ENCODE measurements at regions not wholly inside any gene's neighbourhood (a gene's known extent, or its start where the extent isn't known, plus 50 kb on each side); places are given as distances from the start of the nearest gene placed in this dataset.

GRCh38 chr6:101232961-101233360 is 160.5 kb upstream of the GRIK2 start:
- no peaks in the 10 kb centered on the region for H3K4me1 ChIP-seq (ENCODE audit: control insufficient read depth in 1 of 2, insufficient read depth in 2 of 2, low read length in 2 of 2)
- no TSS peak for BruUV-seq (replicated peaks)
- no peaks in the 10 kb centered on the region for H3K36me3 ChIP-seq (ENCODE audit: control insufficient read depth in 1 of 2, insufficient read depth in 2 of 2, low read length in 2 of 2)
- ChIA-PET CTCF (no interaction called here), RAD21 (ENCODE audit: low non-redundant PET in 1 of 2, low total read pairs in 2 of 2, uncharacterized antibody in 2 of 2, unreplicated experiment in 2 of 2) (no interaction called here), POLR2A (no interaction called here)
- no peaks in the 10 kb centered on the region for H3K9me2 ChIP-seq (ENCODE audit: insufficient read depth)
- H2AFZ ChIP-seq (ENCODE audit: low read depth, low read length, poor library complexity, severe bottlenecking), result no peak overlapping the region
- DNase-seq (ENCODE audit: low read depth, low spot score) (no peak), ATAC-seq (no peak)
- TF ChIP-seq, protein P1, sequence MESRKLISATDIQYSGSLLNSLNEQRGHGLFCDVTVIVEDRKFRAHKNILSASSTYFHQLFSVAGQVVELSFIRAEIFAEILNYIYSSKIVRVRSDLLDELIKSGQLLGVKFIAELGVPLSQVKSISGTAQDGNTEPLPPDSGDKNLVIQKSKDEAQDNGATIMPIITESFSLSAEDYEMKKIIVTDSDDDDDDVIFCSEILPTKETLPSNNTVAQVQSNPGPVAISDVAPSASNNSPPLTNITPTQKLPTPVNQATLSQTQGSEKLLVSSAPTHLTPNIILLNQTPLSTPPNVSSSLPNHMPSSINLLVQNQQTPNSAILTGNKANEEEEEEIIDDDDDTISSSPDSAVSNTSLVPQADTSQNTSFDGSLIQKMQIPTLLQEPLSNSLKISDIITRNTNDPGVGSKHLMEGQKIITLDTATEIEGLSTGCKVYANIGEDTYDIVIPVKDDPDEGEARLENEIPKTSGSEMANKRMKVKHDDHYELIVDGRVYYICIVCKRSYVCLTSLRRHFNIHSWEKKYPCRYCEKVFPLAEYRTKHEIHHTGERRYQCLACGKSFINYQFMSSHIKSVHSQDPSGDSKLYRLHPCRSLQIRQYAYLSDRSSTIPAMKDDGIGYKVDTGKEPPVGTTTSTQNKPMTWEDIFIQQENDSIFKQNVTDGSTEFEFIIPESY (IDR thresholded peaks at IDR 0.05; ENCODE audit: extremely low read depth, insufficient replicate concordance, low read length), result no peak
- TF ChIP-seq POLR2A (IDR thresholded peaks at IDR 0.05; ENCODE audit: borderline replicate concordance, extremely low read depth, insufficient read depth, insufficient read length), result no peak
- no peak for TF ChIP-seq EGR1 (IDR thresholded peaks at IDR 0.05; ENCODE audit: low read depth)
- TF ChIP-seq RAD21 (IDR thresholded peaks at IDR 0.05; ENCODE audit: low read depth), result no peak
- no peak for TF ChIP-seq CBX3 (IDR thresholded peaks at IDR 0.05; ENCODE audit: low read depth)
- TF ChIP-seq YY1 (IDR thresholded peaks at IDR 0.05; ENCODE audit: extremely low read depth, insufficient replicate concordance, low read depth, low read length), result no peak
- TF ChIP-seq ELF1 (IDR thresholded peaks at IDR 0.05; ENCODE audit: borderline replicate concordance, low read depth), result no peak
- TF ChIP-seq REST (IDR thresholded peaks at IDR 0.05; ENCODE audit: low read depth), result no peak
- no peak for TF ChIP-seq POLR2AphosphoS5 (IDR thresholded peaks at IDR 0.05; ENCODE audit: low read depth, low read length)
- no peak for TF ChIP-seq CEBPB (IDR thresholded peaks at IDR 0.05; ENCODE audit: low read depth)
- TF ChIP-seq SIN3A (IDR thresholded peaks at IDR 0.05; ENCODE audit: low read depth), result no peak
- no peak for TF ChIP-seq ZNF274 (IDR thresholded peaks at IDR 0.05; ENCODE audit: low read depth, low read length)
- TF ChIP-seq TCF7L2 (IDR thresholded peaks at IDR 0.05; ENCODE audit: borderline replicate concordance, extremely low read depth, insufficient read depth, insufficient read length), result no peak
- TF ChIP-seq, protein P2, sequence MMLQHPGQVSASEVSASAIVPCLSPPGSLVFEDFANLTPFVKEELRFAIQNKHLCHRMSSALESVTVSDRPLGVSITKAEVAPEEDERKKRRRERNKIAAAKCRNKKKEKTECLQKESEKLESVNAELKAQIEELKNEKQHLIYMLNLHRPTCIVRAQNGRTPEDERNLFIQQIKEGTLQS (IDR thresholded peaks at IDR 0.05), result no peak
- no peak for TF ChIP-seq EZH2 (IDR thresholded peaks at IDR 0.05)
- no peak for TF ChIP-seq JUND (IDR thresholded peaks at IDR 0.05)
- TF ChIP-seq EZH2phosphoT487 (IDR thresholded peaks at IDR 0.05; ENCODE audit: borderline replicate concordance), result no peak
- H3K4me2 ChIP-seq (ENCODE audit: low read length), result no peak overlapping the region
- no peak overlapping the region for H3K4me3 ChIP-seq (replicated peaks in 1 of 2; ENCODE audit: low read depth in 1 of 2, low read length in 2 of 2)
- no peaks in the 10 kb centered on the region for H4K20me1 ChIP-seq (ENCODE audit: insufficient read depth)
- no peaks in the 10 kb centered on the region for H3K79me2 ChIP-seq (ENCODE audit: insufficient read depth, low read length)
- H3K27ac ChIP-seq (ENCODE audit: low read depth, low read length), result no peak overlapping the region
- H3K27me3 ChIP-seq (ENCODE audit: insufficient read depth, low read length), result no peaks in the 10 kb centered on the region
- no peak overlapping the region for H3K9ac ChIP-seq (ENCODE audit: low read length)
- intact Hi-C loops (cut with micrococcal nuclease), result loop anchor here (10.0 kb wide), 1 partner anchor 558 kb away; no protein-coding TSS in a partner anchor
- H3K9me3 ChIP-seq (ENCODE audit: control insufficient read depth in 1 of 2, insufficient read depth in 1 of 2, low read depth in 1 of 2, low read length in 2 of 2), result no peaks in the 10 kb centered on the region

Data from HCT116 (cell line).